H1 (cell line): ENCODE measurements at regions not wholly inside any gene's neighbourhood (a gene's known extent, or its start where the extent isn't known, plus 50 kb on each side); places are given as distances from the start of the nearest gene placed in this dataset.

Source experiments
- CTCF ChIA-PET: fragments of 300-600 bp; sonication (Branson Sonifier 250); formaldehyde crosslinking; loops from one replicate; lab custom pipeline; 2021; ENCODE audit not compliant: partially characterized antibody; lab: Charles Lee
- POLR2A ChIA-PET: fragments of 300-600 bp; sonication (Branson Sonifier 250); formaldehyde crosslinking; loops from one replicate; lab custom pipeline; 2021; ENCODE audit warnings: inconsistent platforms; ENCODE audit not compliant: partially characterized antibody; lab: Charles Lee
- DNase-seq, 2 experiments: peaks; one replicate each; pipeline versions ENCODE4 v3.0.0 to v3.0.0-alpha.2; 2010 to 2022; ENCODE audit warnings: low spot score in 2 of 2, low read depth in 1 of 2, mixed read lengths in 1 of 2
- FAIRE-seq: peaks from 2 replicates; lab custom pipeline; 2011; peaks lifted over from hg19 to GRCh38; lab: Jason Lieb, UNC
- H2AFZ ChIP-seq: 2 replicates; pipeline ENCODE4 v1.8.1; 2012; ENCODE audit warnings: low read length, inconsistent platforms
- H2AK5ac ChIP-seq: 2 replicates; pipeline ENCODE4 v1.6.1; 2013; ENCODE audit warnings: low read depth, low read length
- H2BK120ac ChIP-seq: replicated peaks from 2 replicates; pipeline ENCODE3; 2013; ENCODE audit warnings: low read depth, low read length, inconsistent platforms
- H2BK12ac ChIP-seq: 2 replicates; pipeline ENCODE4 v1.6.1; 2013; ENCODE audit warnings: low read depth, low read length
- H2BK15ac ChIP-seq: 2 replicates; pipeline ENCODE4 v1.6.1; 2013; ENCODE audit warnings: low read length
- H2BK20ac ChIP-seq: 2 replicates; pipeline ENCODE4 v1.6.1; 2013; ENCODE audit warnings: low read length
- H2BK5ac ChIP-seq: 2 replicates; pipeline ENCODE4 v1.6.1; 2013; ENCODE audit warnings: low read depth, low read length
- H3K14ac ChIP-seq: 2 replicates; pipeline ENCODE4 v1.6.1; 2013; ENCODE audit warnings: inconsistent platforms; ENCODE audit not compliant: insufficient read length
- H3K18ac ChIP-seq: 2 replicates; pipeline ENCODE4 v1.6.1; 2013; ENCODE audit warnings: low read length; ENCODE audit errors: extremely low read depth
- H3K23ac ChIP-seq: 2 replicates; pipeline ENCODE4 v1.6.1; 2013; ENCODE audit warnings: inconsistent platforms; ENCODE audit not compliant: insufficient read length
- H3K23me2 ChIP-seq: 2 replicates; pipeline ENCODE4 v1.6.1; 2013; ENCODE audit warnings: low read depth, low read length
- H3K27ac ChIP-seq: 2 replicates; pipeline ENCODE4 v1.6.1; 2011; ENCODE audit warnings: low read depth, low read length, inconsistent platforms
- H3K27me3 ChIP-seq, 4 experiments: replicated peaks in 1 of 4; 1 replicate in 1 of 4; 2 replicates in 3 of 4; pipeline versions ENCODE4 v1.6.1 to v1.8.1; 2011 to 2013; ENCODE audit warnings: low read length in 3 of 4, mild to moderate bottlenecking in 3 of 4, inconsistent platforms in 2 of 4, mixed read lengths in 2 of 4, moderate library complexity in 1 of 4; ENCODE audit not compliant: control insufficient read depth in 3 of 4, insufficient read depth in 3 of 4; ENCODE audit errors: extremely low read depth in 1 of 4
- H3K36me3 ChIP-seq, 4 experiments: 2 replicates each; pipeline versions ENCODE4 v1.6.1 to v1.8.1; 2011 to 2013; ENCODE audit warnings: mild to moderate bottlenecking in 4 of 4, low read length in 3 of 4, moderate library complexity in 2 of 4, control low read depth in 1 of 4, inconsistent platforms in 1 of 4; ENCODE audit not compliant: insufficient read depth in 4 of 4, control insufficient read depth in 2 of 4
- H3K4ac ChIP-seq: replicated peaks from 2 replicates; pipeline ENCODE3; 2013; ENCODE audit warnings: low read length, low read depth, mixed read lengths, inconsistent platforms; ENCODE audit not compliant: insufficient read length
- H3K4me1 ChIP-seq, 4 experiments: replicated peaks in 1 of 4; 1 replicate in 1 of 4; 2 replicates in 3 of 4; pipeline versions ENCODE4 v1.6.1 to v1.8.1; 2011 to 2013; ENCODE audit warnings: low read length in 3 of 4, inconsistent platforms in 2 of 4, mixed read lengths in 1 of 4; ENCODE audit not compliant: insufficient read depth in 4 of 4, control insufficient read depth in 3 of 4
- H3K4me2 ChIP-seq, 2 experiments: 2 replicates each; pipeline versions ENCODE4 v1.6.1 to v1.8.1; 2011 to 2013; ENCODE audit warnings: low read depth in 2 of 2, low read length in 2 of 2, control low read depth in 1 of 2, inconsistent platforms in 1 of 2, mild to moderate bottlenecking in 1 of 2; ENCODE audit not compliant: insufficient read depth in 1 of 2
- H3K4me3 ChIP-seq, 4 experiments: fragments of 200-600, 300-600 bp in 1 of 4; sonication (generic), shearing (Covaris generic), sonication (Bioruptor Twin) in 1 of 4; 2 replicates each; pipeline versions ENCODE4 v1.5.1 to v1.8.1; 2011 to 2016; ENCODE audit warnings: low read length in 4 of 4, low read depth in 3 of 4, control low read depth in 2 of 4, inconsistent platforms in 2 of 4, mild to moderate bottlenecking in 2 of 4, mixed read lengths in 1 of 4, moderate library complexity in 1 of 4; ENCODE audit not compliant: insufficient read depth in 2 of 4; ENCODE audit errors: extremely low read depth in 1 of 4
- H3K56ac ChIP-seq: replicated peaks from 2 replicates; pipeline ENCODE3; 2013; ENCODE audit warnings: low read depth, mild to moderate bottlenecking, mixed read lengths, low read length, inconsistent platforms; ENCODE audit not compliant: insufficient read length
- H3K79me1 ChIP-seq: 2 replicates; pipeline ENCODE4 v1.6.1; 2013; ENCODE audit warnings: low read depth, low read length, control low read depth
- H3K79me2 ChIP-seq, 2 experiments: 2 replicates each; pipeline versions ENCODE4 v1.6.1 to v1.8.1; 2012 to 2013; ENCODE audit warnings: low read length in 2 of 2, mild to moderate bottlenecking in 2 of 2, inconsistent platforms in 1 of 2; ENCODE audit not compliant: insufficient read depth in 2 of 2, control insufficient read depth in 1 of 2
- H3K9ac ChIP-seq, 4 experiments: replicated peaks in 1 of 4; 1 replicate in 1 of 4; 2 replicates in 3 of 4; pipeline versions ENCODE4 v1.6.1 to v1.8.1; 2011 to 2013; ENCODE audit warnings: low read depth in 3 of 4, low read length in 3 of 4, control low read depth in 2 of 4, mild to moderate bottlenecking in 2 of 4, moderate library complexity in 2 of 4, inconsistent platforms in 1 of 4; ENCODE audit errors: extremely low read depth in 1 of 4
- H3K9me3 ChIP-seq, 2 experiments: 2 replicates each; pipeline versions ENCODE4 v1.6.1 to v1.8.1; 2012 to 2013; ENCODE audit warnings: mild to moderate bottlenecking in 2 of 2, moderate library complexity in 2 of 2, control low read depth in 1 of 2, inconsistent platforms in 1 of 2, low read depth in 1 of 2, low read length in 1 of 2, mixed read lengths in 1 of 2; ENCODE audit not compliant: insufficient read depth in 2 of 2
- H4K20me1 ChIP-seq, 2 experiments: replicated peaks in 1 of 2; 2 replicates each; pipeline versions ENCODE3 to v1.8.1; 2011 to 2013; ENCODE audit warnings: inconsistent platforms in 2 of 2, low read length in 2 of 2, mild to moderate bottlenecking in 1 of 2; ENCODE audit not compliant: insufficient read depth in 2 of 2, control insufficient read depth in 1 of 2
- H4K5ac ChIP-seq: 2 replicates; pipeline ENCODE4 v1.6.1; 2013; ENCODE audit warnings: low read length, low read depth, mixed read lengths, inconsistent platforms; ENCODE audit not compliant: insufficient read length
- H4K8ac ChIP-seq: 2 replicates; pipeline ENCODE4 v1.8.0; 2013; ENCODE audit warnings: mild to moderate bottlenecking, moderate library complexity, low read length, inconsistent platforms; ENCODE audit not compliant: insufficient read depth; ENCODE audit errors: extremely low read depth
- H4K91ac ChIP-seq: replicated peaks from 2 replicates; pipeline ENCODE3; 2013; ENCODE audit warnings: low read length, mixed read lengths, inconsistent platforms; ENCODE audit not compliant: insufficient read length
- BRCA1 ChIP-seq: IDR thresholded peaks from 2 replicates; pipeline ENCODE4 v1.6.1; 2012; ENCODE audit warnings: low read depth, low read length, improper control_type of control experiment
- CBX8 ChIP-seq: fragments of 300-800, 300-1000 bp; sonication (generic); IDR thresholded peaks from 2 replicates; pipeline ENCODE4 v1.7.1; 2016; ENCODE audit warnings: low read depth, low read length, borderline replicate concordance
- CREB1 ChIP-seq: IDR thresholded peaks from 2 replicates; pipeline ENCODE4 v1.6.1; 2012; ENCODE audit warnings: inconsistent platforms
- HDAC2 ChIP-seq, 2 experiments: fragments of 300-600 bp in 1 of 2; sonication (generic) in 1 of 2; IDR thresholded peaks; 2 replicates each; pipeline ENCODE4 v1.6.1; 2011 to 2012; ENCODE audit warnings: low read depth in 2 of 2, low read length in 2 of 2, mild to moderate bottlenecking in 2 of 2, moderate library complexity in 2 of 2, borderline replicate concordance in 1 of 2, inconsistent platforms in 1 of 2
- WGBS, 2 experiments: shearing (Covaris generic) in 1 of 2; methylation state at CpG; one replicate each; pipeline versions ENCODE4 v1.1.6 to v1.1.7; 2013 to 2015; ENCODE audit warnings: low lambda C conversion rate in 2 of 2, mixed read lengths in 2 of 2, inconsistent platforms in 1 of 2, low coverage in 1 of 2, missing lambda C conversion rate in 1 of 2; ENCODE audit not compliant: insufficient replicate concordance in 2 of 2, insufficient coverage in 1 of 2, insufficient read length in 1 of 2; ENCODE audit errors: extremely low coverage in 1 of 2, missing lambda C conversion rate in 1 of 2; 5-methylcytosine and 5-hydroxymethylcytosine counted together

GRCh38 chr18:25799231-25799630 is 291.2 kb downstream of the SS18 start:
- no peak overlapping the region for H3K14ac ChIP-seq
- no peaks in the 10 kb centered on the region for H3K79me1 ChIP-seq
- no peak for FAIRE-seq

More at GRCh38 chr18:25799231-25799630, 291.2 kb downstream of the SS18 start:
- ChIA-PET POLR2A (no interaction called here), CTCF (no interaction called here)
- Histone ChIP-seq H3K79me2 (no peaks in the 10 kb centered on the region), H2BK20ac (no peak overlapping the region), H3K23ac (no peak overlapping the region), H2BK5ac (no peak overlapping the region), H4K20me1 (no peaks in the 10 kb centered on the region), H3K4me1 (no peaks in the 10 kb centered on the region), H2AK5ac (no peak overlapping the region), H3K9me3 (no peaks in the 10 kb centered on the region), H3K27me3 (no peaks in the 10 kb centered on the region), H4K5ac (no peak overlapping the region), H3K56ac (no peak overlapping the region), H3K23me2 (no peaks in the 10 kb centered on the region), H2BK120ac (no peak overlapping the region), H2BK12ac (no peak overlapping the region), H4K8ac (no peak overlapping the region), H3K4me2 (no peak overlapping the region), H4K91ac (no peak overlapping the region), H3K27ac (no peak overlapping the region), H2AFZ (no peak overlapping the region), H3K4ac (no peak overlapping the region), H3K9ac (no peak overlapping the region), H2BK15ac (no peak overlapping the region), H3K36me3 (no peaks in the 10 kb centered on the region), H3K18ac (no peak overlapping the region), H3K4me3 (no peak overlapping the region)
- no peak for TF ChIP-seq CBX8
- no peak for TF ChIP-seq HDAC2 (IDR thresholded peaks at IDR 0.05; ENCODE audit: borderline replicate concordance in 1 of 2, low read depth in 2 of 2, low read length in 2 of 2)
- no peak for TF ChIP-seq CREB1
- no peak for TF ChIP-seq BRCA1
- no peak for DNase-seq
- WGBS, 2 experiments, result 87% methylated on average over 3 of the region's 3 CpGs; no CpG with 5 or more reads in 1 of the 2 experiments
